ENCODE measurements at regions not wholly inside any gene's neighbourhood (a gene's known extent, or its start where the extent isn't known, plus 50 kb on each side); places are given as distances from the start of the nearest gene placed in this dataset.

DNA sequence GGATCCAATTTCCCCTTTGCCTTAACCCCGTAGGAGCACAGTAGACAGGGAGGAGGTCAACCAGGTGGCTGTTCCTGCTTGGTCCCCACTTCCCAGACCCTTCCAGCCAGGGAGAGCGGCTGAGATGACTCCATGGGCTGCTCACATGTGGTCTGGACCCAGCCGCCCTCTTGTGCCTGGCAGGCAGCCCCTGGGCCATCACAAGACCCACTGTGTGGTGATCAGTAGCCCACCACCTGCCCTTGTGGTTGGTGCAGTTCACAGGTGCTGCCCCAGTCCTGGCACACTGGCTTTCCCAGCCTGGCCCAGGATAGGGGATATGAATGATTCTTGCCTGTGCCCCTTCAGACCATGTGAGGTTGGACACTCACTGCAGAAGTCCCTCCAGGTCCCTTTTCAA, 1556.7 kb downstream of the FOXD4L5 start:
- TF ChIP-seq, protein P1, sequence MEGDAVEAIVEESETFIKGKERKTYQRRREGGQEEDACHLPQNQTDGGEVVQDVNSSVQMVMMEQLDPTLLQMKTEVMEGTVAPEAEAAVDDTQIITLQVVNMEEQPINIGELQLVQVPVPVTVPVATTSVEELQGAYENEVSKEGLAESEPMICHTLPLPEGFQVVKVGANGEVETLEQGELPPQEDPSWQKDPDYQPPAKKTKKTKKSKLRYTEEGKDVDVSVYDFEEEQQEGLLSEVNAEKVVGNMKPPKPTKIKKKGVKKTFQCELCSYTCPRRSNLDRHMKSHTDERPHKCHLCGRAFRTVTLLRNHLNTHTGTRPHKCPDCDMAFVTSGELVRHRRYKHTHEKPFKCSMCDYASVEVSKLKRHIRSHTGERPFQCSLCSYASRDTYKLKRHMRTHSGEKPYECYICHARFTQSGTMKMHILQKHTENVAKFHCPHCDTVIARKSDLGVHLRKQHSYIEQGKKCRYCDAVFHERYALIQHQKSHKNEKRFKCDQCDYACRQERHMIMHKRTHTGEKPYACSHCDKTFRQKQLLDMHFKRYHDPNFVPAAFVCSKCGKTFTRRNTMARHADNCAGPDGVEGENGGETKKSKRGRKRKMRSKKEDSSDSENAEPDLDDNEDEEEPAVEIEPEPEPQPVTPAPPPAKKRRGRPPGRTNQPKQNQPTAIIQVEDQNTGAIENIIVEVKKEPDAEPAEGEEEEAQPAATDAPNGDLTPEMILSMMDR (conservative IDR thresholded peaks at IDR 0.05; ENCODE audit: low read depth, low read length), result no peak
- TF ChIP-seq POLR2A (IDR thresholded peaks at IDR 0.05; ENCODE audit: low read depth, low read length), result no peak
- no peak for TF ChIP-seq CHD1 (IDR thresholded peaks at IDR 0.05; ENCODE audit: low read depth, low read length)
- TF ChIP-seq MAFK (IDR thresholded peaks at IDR 0.05; ENCODE audit: low read depth, low read length), result no peak
- TF ChIP-seq, protein P2, sequence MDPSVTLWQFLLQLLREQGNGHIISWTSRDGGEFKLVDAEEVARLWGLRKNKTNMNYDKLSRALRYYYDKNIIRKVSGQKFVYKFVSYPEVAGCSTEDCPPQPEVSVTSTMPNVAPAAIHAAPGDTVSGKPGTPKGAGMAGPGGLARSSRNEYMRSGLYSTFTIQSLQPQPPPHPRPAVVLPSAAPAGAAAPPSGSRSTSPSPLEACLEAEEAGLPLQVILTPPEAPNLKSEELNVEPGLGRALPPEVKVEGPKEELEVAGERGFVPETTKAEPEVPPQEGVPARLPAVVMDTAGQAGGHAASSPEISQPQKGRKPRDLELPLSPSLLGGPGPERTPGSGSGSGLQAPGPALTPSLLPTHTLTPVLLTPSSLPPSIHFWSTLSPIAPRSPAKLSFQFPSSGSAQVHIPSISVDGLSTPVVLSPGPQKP (IDR thresholded peaks at IDR 0.05; ENCODE audit: borderline replicate concordance, low read depth, low read length), result no peak
- no peak for TF ChIP-seq MXI1 (IDR thresholded peaks at IDR 0.05; ENCODE audit: borderline replicate concordance, low read depth, low read length)
- TF ChIP-seq RCOR1 (IDR thresholded peaks at IDR 0.05; ENCODE audit: insufficient replicate concordance, low read length), result no peak
- TF ChIP-seq RFX5 (IDR thresholded peaks at IDR 0.05; ENCODE audit: low read depth, low read length), result no peak
- TF ChIP-seq FOS (IDR thresholded peaks at IDR 0.05; ENCODE audit: low read depth, low read length), result no peak
- no peak for TF ChIP-seq BHLHE40 (IDR thresholded peaks at IDR 0.05; ENCODE audit: low read depth, low read length)
